Retinal pigment epithelial cell (primary cell): ENCODE measurements at regions not wholly inside any gene's neighbourhood (a gene's known extent, or its start where the extent isn't known, plus 50 kb on each side); places are given as distances from the start of the nearest gene placed in this dataset.
A peak's percentile ranks its signal among the peaks of the same experiment; 100 is the strongest.

Experiments
- DNase-seq: peaks from one replicate; pipeline ENCODE4 v3.0.0-alpha.2; 2010; ENCODE audit warnings: low read depth
- H3K4me3 ChIP-seq: 2 replicates; pipeline ENCODE4 v1.5.1; 2011; ENCODE audit warnings: mild to moderate bottlenecking, low read length, control low read depth, moderate library complexity
- CTCF ChIP-seq: conservative IDR thresholded peaks from 2 replicates; pipeline ENCODE4 v1.5.1; 2011; ENCODE audit warnings: low read depth, low read length, control low read depth, inconsistent platforms

- no peak overlapping the region for H3K4me3 ChIP-seq
- no peak for TF ChIP-seq CTCF
- no peak for DNase-seq
Measured at GRCh38 chr1:217253351-217253750, 377.5 kb downstream of the GPATCH2 start.

- no peak overlapping the region for H3K4me3 ChIP-seq
- DNase-seq = no peak
- no peak for TF ChIP-seq CTCF
Measured at GRCh38 chr1:217251121-217251520, 379.8 kb downstream of the GPATCH2 start.

DNA sequence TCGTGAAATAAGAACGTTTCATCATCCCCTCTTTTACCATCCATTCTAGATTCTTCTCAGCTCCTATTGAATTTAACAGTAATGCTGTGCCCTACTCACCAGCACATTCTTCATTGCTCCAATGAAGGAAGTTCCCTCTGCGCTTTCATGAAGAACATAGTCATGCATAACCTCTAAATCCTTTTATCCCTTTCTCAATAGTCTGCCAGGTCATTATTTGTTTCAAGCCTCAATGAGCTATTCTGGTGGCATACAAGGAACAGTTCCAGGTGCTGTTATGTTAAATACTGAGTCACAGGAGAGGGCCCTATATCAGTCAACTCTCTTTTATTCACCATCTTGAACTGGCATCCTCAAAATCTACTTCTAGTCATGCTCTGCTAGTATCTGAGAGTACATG, 381.0 kb downstream of the GPATCH2 start:
- TF ChIP-seq CTCF = no peak
- no peak overlapping the region for H3K4me3 ChIP-seq
- no peak for DNase-seq

- DNase-seq = peak; percentile 16
- H3K4me3 ChIP-seq = no peak overlapping the region
- TF ChIP-seq CTCF = no peak
Measured at GRCh38 chr1:217244971-217245370, 385.9 kb downstream of the GPATCH2 start.

DNA sequence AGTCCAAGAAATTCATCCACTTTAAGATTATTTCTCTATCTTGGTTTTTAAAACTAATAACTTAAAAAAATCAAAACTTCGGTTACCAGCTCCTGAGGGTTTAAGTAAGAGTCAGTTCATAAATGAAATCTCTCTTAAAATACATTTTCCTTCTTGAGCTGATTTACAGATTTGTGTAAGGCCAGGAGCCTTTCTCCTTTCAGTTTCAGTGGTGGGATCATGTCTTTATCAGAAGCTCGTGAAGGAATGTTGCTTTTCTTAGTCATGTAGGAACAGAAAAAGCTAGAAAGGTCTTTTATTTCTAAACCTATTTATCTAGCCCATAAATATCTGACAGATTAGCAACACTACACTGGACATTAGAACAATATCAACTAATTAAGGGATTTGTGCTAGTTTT, 390.2 kb downstream of the GPATCH2 start:
- no peak for TF ChIP-seq CTCF
- H3K4me3 ChIP-seq = no peak overlapping the region
- peak; percentile 45 for DNase-seq

GRCh38 chr1:217238945-217239344, 391.9 kb downstream of the GPATCH2 start:
- TF ChIP-seq CTCF = no peak
- H3K4me3 ChIP-seq = no peak overlapping the region
- no peak for DNase-seq

DNA sequence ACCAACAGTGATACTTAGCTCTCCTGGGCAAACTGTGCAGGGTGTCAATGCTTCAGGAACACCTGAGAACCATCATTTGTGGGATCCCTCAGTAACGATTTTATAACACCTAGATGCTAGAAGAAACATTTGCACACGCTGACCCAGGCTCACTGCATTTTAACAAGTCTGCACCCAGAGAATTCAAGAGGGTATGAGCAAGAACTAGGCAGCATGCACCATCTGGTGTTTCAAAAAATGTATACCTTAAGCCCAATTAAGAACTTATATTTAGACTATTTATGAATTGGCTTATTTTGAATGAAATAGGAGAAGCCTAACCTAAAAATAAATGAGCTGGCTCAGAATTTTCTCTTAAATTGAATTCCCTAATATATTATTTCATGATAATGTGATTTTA, 400.5 kb downstream of the GPATCH2 start:
- no peak for TF ChIP-seq CTCF
- DNase-seq = no peak
- H3K4me3 ChIP-seq = no peak overlapping the region
